ENCODE measurements at regions not wholly inside any gene's neighbourhood (a gene's known extent, or its start where the extent isn't known, plus 50 kb on each side); places are given as distances from the start of the nearest gene placed in this dataset.
"Not testable (repeated sequence)": the region's sequence is repeated elsewhere in the genome, so short reads cannot be mapped to it uniquely, and the experiment has no call there.

DNA sequence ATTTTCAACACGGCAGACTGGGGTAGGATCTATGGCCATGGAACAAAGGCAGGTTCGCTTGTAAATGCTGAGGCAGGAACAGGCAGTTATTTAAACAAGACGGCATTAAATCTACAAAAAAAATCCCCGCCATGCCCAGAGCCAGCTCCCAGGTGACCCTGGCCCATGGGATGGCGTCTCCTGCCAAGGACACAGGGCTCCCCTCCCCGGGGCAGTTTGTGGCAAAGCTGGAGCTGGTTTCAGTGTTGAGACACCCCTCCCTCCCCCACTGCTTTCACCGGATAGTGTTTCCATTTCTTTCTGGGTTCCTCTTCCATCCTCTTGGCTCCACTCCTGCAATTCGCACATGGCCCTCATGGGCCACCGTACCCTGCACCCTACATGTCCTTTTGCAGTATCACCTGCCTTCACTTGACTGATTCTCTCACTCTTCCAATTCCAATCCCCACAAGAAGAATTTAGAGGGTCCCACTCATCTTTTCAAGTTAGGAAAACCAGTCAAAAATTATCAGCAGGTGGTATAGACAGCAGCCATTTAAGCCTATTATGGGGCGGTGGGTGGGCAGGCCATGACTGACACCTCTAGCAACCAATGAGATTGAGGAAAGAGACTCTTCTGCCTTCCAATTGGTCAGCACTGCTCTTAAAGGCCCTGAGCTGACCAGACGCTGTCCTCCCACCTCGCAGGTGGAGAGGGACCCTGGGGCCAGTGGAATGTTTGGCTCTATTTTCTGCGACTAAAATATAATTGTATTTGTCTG lies 52.0 kb downstream of the OLIG1 start:
- no peak for DNase-seq (ENCODE audit: low spot score)

DNA sequence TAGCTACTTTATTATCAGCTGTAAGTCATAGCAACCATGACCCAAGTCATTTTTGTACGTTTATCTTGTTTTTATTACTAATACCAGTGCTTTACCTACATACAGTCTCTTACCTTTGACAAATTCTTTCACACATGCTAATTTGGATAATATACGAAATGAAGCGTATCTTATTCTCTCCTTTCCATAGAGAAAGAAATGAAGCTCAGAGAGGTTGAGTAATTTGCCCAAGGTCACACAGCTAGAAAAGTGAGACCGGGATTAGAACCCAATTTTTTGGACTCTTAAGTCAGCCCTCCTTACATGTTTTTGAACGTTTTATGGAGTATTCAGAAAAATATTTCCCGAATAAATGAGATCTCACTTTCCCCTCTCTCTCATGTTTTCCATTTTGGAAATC lies 52.6 kb downstream of the OLIG1 start:
- DNase-seq (ENCODE audit: low spot score) = no peak

DNA sequence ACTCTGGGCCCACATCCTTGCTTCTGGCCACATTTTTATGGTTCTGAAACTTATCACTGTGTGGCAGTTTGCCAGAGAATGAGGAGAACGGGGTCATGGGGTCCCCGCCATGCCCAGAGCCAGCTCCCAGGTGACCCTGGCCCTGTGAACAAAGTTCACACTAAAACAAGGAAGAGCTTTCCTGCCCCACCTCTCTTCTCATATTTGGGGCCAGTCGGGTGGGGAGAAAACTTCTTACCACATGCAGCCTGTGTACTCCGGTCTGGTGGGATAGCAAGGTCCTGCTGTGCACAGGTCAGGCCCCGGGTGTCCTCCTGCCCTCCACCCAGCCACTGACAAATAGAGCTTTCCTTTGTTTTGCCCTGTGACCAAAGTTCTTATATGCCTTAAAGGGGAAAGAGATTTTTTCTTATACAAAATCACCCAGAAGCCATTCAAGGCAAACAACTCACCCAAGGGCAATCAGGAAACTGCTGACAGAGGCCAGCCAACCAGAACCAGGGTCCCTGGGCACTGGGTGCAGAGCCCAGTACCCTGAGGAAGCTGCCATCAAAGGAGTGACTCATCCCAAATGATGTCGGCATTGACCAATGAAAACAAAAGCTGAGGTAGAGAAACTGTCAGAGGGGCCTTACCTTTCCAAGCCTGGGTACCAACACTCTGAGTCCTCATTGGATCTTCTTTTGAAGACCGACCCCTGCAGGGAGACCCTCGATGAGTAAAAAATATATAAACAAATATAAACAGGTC lies 53.6 kb downstream of the OLIG1 start:
- no peak for DNase-seq (ENCODE audit: low spot score)

DNA sequence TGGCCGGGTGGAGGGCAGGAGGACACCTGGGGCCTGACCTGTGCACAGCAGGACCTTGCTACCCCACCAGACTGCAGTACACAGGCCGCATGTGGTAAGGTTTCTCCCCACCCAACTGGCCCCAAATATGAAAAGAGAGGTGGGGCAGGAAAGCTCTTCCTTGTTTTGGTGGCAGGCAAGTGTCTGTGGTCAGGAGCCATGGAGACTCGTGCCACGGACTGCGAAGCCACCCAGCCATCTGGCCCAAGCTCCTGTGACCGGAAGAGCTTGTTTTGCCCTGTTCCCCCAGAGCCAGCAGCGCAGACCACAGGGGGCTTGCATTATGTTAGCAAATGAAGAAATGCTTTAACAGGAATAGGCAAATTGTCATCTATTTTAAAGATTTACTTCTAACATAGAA lies 54.9 kb downstream of the OLIG1 start:
- DNase-seq (ENCODE audit: low spot score) = no peak

DNA sequence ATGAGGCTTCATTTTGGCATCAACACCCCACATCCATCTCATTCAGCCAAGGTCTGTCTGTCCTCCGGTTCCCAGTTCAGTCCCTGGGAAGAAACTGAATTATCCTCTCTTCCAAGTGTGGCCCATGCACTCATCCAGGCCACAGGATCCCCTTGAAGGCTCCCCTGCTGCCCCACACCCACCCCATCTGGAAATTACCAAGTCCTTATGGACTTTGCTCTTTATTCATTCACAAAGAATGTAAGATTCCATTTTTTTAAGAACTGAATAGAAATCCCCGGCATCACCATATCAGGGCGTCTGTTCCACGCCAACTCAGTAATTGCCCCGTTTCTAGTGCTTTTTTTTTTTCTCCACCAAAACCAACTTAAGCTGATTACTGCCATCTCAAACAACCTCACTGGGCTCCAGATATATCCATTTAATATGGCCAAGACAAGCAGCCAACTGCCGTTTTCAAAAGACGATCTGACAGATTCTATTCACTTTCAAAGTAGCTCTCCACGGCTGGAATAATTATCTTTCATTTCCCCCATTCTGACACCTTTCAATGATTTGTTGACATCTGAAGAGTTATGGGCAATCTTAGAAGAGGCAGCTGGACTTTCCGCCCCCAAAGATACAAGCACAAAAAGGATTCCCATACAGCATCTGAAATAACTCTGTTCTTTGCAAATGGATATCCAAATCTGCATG lies 55.9 kb downstream of the OLIG1 start:
- no peak for DNase-seq (ENCODE audit: low spot score)

DNA sequence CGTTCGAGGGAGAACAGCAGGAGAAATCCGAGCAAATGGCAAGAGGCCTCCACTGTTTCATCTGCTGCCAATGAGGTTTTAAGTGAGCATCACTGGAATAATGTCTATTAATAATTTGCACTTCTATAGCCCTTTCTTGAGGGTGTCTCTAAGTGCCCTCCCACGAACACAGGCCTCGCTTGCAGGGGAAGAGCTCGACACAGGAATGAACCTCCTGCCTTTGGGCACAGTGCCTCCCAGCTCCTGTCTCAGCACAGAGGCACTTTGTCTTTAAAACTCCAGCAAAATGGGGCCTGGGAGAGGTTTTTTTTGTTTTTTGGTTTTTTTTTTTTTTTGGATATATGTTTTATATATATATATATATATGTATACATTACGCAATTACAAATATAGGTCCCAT lies 56.6 kb downstream of the OLIG1 start:
- peak; percentile 57 for DNase-seq (ENCODE audit: low spot score)

DNA sequence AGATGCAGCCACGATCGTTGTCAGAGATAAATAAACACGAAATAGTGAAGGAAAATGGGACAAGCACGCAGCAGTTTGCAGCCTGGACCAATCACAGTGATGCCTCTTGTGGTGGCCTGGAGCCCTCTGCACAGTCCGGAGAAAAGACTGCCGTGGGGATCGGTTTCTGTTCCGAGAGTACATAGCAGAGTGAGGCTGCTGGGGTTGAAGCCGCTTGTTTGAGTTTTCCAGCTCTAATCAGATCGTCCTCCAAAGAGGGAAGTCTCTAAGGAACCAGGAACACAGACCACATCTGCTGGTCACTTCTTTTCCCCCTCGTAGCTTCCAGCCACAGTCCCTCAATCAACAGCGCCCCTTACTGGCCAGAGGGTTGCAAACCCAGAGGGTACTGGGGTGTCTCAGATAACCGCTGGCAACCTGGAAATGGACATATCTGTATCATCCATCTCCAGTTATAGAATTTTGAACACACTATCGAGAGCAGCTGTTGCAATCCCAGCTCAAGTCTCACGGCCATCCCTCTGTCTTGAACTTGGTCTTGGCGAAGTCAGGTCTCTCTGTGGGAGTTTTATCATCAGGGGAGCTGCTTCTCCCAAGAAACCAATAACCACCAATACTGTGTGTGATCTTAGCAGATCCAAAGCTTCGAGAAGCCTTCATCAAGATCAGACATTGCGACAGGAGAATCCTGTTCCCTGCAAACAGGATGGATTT lies 57.4 kb downstream of the OLIG1 start:
- peak; percentile 92 for DNase-seq (ENCODE audit: low spot score)

DNA sequence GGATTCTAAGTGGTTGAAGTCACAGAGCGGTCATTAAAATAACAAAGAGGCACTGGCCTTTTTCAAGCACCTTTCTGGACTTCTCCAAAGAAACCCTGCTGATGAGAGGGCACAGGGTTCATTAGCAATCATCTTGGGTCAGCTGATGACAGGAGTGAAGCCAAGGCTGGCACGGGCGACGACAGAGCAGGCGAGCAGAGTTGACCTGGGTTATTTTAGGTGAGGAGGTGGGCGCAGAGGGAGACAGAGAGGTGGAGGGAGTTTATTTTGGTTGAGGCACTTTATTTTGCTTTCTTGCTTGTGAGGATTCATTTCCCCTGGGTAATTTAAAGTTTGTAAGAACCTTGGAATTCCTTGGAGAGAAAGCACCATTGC lies 57.9 kb downstream of the OLIG1 start:
- DNase-seq (ENCODE audit: low spot score) = no peak

DNA sequence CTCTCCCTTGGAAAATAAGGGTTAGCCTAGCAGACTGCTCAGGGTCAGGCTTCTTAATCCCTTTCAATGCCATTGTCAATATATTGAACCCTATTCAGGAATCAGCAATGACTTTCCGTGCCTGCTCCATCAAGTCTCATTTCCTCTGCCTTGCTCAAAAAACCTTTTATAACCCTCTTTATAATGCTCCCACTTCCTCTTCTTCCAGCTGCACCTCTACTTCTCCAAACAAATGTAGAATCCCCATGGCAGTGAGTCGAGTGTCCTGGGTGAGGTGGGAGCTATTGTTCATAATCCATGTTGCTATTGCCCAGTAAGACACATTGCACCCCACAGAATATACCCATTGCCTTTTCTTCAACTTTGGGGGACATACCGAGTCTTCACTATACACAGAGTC lies 58.6 kb downstream of the OLIG1 start:
- DNase-seq (ENCODE audit: low spot score) = no peak

DNA sequence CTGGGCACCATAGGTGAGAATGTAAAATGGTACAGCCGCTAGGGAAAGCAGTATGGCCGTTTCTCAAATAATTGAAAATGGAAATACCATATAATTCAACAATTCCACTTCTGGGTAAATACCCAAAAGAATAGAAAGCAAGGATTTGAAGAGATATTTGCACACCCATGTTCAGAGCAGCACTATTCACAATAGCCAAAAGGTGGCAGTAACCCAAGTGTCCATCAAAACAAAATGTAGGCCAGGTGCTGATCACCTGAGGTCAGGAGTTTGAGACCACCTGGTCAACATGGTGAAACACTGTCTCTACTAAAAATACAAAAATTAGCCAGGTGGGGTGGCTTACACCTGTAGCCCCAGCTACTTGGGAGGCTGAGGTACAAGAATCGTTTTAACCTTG lies 62.1 kb downstream of the OLIG1 start:
- no peak for DNase-seq (ENCODE audit: low spot score)

DNA sequence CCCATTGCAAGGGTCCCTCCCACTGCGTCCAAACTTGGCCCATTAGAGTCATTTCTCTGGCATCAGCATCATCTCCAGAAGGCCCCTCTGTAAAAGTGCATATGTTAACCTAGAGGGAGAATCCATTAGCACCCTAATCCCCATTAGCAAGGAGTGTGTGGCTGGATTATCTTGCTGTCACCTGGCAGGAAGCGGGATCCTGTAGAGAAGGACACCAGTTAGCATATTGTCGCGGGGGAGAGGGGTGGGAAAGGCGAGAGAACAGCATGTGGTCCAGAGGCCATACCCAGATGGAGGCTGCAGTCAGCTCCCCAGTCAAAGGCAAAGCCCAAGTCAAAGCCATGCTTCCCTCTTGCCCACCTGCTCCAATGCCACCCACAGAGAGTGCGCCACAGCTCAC lies 64.0 kb downstream of the OLIG1 start:
- DNase-seq (ENCODE audit: low spot score) = no peak

DNA sequence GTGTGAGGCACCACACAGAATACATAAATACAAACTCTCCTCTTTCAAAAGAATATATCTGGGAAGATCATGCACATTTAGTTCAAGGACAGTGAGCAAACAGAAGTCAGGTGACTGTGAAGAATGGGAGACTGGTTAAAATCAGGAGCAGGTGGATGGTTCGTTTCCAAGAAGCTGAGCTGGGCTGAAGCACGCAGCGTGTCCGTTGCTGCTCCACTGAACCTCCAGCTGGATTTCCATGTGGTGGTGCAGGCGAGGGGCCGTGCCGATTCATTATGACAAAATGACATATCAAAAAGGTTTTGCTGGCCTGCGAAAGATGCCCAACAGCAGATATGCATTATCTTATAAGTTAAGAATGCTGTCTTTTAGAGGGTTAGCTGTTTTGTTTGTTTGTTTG lies 66.0 kb downstream of the OLIG1 start:
- no peak for DNase-seq (ENCODE audit: low spot score)

DNA sequence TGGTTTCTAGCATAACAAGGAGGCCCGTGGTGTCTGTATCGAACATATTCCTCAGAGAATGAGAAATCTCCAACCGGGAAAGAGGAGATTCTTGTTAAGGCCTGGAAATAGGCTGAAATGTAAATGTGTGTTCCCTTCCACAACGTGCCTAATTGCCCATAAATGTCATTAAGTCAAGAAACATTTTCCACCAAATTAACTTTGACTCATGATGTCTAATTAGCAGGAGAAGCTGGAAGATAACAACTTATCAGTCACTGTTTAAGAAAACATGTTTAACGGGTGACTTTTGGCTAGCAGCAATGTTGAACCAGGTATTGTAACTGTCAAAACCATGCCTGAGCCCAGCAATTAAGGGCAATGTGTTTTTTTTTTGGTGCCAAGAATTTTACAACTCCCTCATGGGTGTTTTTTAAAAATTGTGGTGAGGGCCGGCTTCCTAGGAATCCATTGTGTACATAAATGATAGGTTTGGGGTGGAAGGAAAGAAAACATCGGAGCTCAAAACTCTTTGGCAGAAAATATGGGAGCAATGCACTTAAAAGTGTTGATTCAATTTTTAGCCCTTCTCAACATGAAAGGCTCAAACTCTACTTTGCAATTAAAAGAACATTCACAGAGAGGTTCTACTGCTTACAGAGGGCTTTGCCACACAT lies 67.0 kb downstream of the OLIG1 start:
- no peak for DNase-seq (ENCODE audit: low spot score)

DNA sequence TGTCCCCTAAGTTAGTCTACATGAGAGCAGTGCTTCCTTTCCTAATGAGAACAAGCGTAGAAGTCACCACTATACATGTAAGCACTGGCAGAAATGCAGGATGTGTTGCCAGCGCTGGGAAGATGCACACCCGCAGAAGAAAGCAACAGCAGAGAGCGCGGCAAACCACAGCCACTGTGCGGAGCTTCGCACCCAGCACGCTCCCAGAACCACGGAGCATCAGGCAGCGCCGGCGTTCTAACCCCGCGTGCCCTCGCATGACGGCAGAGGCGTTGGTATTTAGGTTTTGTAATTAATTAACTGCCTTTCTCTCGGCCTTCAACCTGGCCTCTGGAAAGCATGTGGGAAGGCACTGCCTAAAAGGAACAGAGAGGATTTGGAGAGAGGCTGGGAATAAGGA lies 69.1 kb downstream of the OLIG1 start:
- no peak for DNase-seq (ENCODE audit: low spot score)

DNA sequence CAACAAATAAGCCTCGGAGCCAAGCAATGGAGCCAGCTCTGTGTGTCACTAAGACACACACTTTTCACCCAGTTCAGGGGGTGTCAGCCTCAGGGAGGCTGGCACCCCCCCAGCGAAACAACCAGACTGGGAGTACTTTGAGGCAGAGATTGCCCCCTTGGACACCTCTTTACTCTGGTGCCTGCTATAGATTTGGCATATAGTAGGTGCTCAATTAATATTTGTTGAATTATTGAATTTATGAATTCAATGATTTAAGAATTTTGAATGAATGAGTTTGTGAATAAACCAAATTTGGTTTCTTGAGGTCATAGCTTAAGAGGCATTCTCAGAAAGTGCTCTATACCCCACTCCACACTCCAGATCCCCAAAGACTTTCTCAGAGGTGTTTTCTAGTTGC lies 70.3 kb downstream of the OLIG1 start:
- DNase-seq (ENCODE audit: low spot score) = no peak

DNA sequence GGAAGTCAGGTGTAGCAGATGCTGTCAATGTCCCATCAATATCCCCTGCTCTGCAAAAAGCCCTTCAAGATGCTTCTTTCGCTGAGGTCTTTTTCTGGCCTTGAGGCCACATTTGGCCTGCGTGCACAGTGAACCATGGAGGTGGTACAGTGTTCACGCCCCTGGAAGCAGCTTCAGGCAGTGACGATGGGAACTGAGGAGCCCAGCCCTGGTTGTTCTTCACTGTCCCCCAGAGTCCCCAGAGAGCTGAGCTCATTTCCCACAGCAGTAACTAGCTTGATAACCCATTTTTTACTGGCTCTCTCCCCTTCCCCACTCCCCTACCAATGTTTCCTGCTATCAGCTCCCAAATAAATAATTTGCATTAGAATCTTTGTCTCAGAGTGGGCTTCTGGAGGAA lies 76.5 kb downstream of the OLIG1 start:
- DNase-seq (ENCODE audit: low spot score) = no peak

DNA sequence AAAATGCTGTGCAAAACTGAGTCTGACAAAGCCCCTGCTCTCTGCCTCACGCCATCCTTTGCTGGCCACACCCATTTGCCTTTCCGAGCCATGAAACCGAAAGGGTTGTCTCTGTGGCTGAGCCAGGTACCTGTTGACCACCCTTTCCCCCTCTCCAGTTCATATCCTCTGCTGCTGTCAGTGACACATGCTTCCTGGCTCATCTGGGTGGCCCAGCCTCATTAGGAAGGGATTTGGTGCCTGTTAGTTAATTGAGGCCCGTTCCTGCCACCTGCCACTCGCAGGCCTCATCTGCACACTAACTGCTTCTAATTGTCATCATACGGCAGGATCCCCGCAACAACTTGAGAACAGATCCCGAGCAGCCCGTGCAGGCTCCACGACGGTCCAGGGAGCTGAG lies 79.2 kb downstream of the OLIG1 start:
- no peak for DNase-seq (ENCODE audit: low spot score)

DNA sequence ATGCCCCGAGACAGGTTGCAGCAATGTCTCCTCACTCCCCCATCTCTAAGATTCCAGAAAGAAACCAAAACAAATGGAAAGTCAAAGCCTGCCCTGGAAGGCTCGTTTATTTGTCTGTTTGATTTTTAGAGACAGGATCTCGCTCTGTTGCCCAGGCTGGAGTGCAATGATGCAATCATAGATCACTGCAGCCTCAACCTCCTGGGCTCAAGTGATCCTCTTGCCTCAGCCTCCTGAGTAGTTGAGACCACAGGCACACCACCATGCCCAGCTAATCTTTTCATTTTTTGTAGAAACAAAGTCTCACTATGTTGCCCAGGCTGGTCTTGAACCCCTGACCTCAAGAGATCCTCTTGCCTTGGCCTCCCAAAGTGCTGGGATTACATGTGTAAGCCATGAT lies 78.8 kb upstream of the IFNAR2 start:
- DNase-seq (ENCODE audit: low spot score) = not testable (repeated sequence)

DNA sequence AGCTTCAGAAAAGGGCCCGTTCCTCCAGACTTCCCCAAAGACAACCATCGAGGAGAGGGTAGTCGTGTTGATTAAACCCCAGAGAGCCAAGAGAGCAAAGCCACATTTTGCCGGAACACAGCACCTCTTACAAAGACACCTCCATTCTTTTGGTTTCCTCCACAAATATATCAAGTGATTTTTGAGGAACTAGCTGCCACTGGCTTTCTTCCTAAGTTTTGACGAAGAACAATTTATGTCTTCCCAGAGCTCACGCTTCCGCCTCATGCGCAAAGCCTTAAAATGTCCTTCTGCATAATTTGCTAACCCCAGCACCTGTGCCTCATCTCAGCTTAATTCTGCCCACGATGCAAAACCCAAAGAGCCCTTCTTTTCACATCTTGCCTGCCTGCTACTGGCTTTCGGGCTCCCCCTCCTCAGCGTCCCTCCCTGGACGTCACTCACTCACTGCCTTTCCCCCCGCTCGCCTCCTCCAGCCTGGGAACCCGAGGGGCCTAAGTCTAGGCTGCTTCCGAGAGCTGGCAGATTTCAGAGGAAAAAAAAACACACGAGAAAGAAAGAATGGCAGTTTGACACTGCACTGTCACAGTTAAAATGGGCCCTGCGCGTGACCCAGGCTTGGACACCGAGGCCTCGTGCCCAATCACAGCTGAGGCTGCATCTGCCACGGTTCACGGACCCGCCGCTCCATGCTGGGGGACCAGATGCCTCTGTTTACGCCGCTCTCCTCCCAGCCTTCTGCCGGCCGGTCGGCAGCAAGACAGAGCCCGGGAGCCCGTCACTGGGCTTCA lies 77.6 kb upstream of the IFNAR2 start:
- DNase-seq (ENCODE audit: low spot score) = peak; percentile 13

DNA sequence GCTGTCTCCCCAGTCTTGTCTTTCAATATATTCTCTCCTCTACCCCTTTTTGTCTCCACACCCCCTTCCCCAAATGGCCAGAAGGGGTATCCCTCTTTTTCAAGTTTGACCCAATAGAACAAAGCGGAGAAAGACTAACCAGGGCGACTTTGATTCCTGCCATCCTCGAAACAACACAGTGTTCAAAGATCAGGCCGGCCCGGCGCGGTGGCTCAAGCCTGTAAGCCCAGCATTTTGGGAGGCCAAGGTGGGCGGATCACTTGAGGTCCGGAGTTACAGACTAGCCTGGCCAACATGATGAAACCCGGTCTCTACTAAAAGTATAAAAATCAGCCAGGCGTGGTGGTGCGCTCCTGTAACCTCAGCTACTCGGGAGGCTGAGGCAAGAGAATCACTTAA lies 77.0 kb upstream of the IFNAR2 start:
- DNase-seq (ENCODE audit: low spot score) = no peak

DNA sequence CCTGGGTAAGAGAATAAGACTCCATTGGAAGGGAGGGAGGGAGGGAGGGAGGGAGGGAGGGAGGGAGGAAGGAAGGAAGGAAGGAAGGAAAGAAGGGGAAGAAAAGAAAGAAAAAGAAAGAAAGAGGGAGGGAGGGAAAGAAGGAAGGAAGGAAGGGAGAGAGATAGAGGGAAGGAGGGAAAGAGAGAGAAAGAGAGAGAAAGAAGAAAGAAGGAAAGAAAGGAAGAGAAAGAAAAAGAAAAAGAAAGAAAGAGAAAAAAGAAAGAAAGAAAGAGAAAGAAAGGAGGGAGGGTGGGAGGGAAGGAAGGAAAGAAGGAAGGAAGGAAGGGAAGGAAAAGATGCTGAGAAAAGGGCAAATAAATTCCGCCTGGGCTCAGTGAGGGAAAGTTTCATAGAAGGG lies 74.7 kb upstream of the IFNAR2 start:
- DNase-seq (ENCODE audit: low spot score) = no peak
